Astrocyte (in vitro differentiated cells and primary cell): ENCODE measurements at regions not wholly inside any gene's neighbourhood (a gene's known extent, or its start where the extent isn't known, plus 50 kb on each side); places are given as distances from the start of the nearest gene placed in this dataset.

Experiments
- CTCF ChIP-seq: IDR thresholded peaks from 2 replicates; pipeline ENCODE4 v1.5.1; 2011; ENCODE audit warnings: low read depth, mild to moderate bottlenecking, inconsistent platforms, low read length, moderate library complexity; ENCODE audit not compliant: insufficient read depth
- EZH2 ChIP-seq: IDR thresholded peaks from 2 replicates; pipeline ENCODE4 v1.6.1; 2012; ENCODE audit warnings: mild to moderate bottlenecking, low read length, inconsistent platforms; ENCODE audit not compliant: insufficient read depth

- TF ChIP-seq CTCF = no peak
- TF ChIP-seq EZH2 = no peak
Observed at GRCh38 chr6:49001856-49002541, 461.1 kb downstream of the MMUT start.
